ENCODE measurements at regions not wholly inside any gene's neighbourhood (a gene's known extent, or its start where the extent isn't known, plus 50 kb on each side); places are given as distances from the start of the nearest gene placed in this dataset.

DNA sequence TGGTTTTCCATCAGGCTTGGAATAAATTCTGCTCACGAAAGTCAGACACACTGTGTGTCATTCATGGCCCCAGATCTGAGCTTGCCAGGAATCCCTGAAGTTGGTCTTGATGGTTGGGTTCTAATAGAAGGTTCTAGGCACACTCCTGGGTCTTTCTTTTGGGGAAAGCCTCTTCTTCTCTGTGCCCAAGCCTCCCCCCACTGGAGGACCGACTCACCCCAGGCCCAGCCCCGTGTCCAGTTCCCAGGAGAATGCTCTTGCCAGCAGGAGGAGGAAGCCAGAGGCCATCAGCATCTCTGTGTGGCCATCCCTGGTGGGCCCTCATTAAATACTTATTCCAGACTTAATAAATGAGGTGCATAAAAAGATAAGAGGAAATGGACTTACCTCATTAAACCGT, 548.0 kb downstream of the TCERG1L start:
- no peaks in the 10 kb centered on the region for H3K27me3 ChIP-seq (ENCODE audit: insufficient read depth, low read length)
- H3K9me2 ChIP-seq (ENCODE audit: low read depth, low read length), result no peaks in the 10 kb centered on the region
- no peaks in the 10 kb centered on the region for H3K4me1 ChIP-seq (ENCODE audit: insufficient read depth, low read length, severe bottlenecking)
- no peak overlapping the region for H3K27ac ChIP-seq (ENCODE audit: low read depth, low read length, poor library complexity, severe bottlenecking)
- no peaks in the 10 kb centered on the region for H3K36me3 ChIP-seq (ENCODE audit: insufficient read depth, low read length)
- H3K4me3 ChIP-seq (ENCODE audit: low read depth, low read length, poor library complexity, severe bottlenecking), result no peak overlapping the region
- no peak overlapping the region for H3K9ac ChIP-seq (ENCODE audit: low read length)
- H3K79me2 ChIP-seq (ENCODE audit: insufficient read depth, low read length), result no peaks in the 10 kb centered on the region
- TF ChIP-seq, protein P1, sequence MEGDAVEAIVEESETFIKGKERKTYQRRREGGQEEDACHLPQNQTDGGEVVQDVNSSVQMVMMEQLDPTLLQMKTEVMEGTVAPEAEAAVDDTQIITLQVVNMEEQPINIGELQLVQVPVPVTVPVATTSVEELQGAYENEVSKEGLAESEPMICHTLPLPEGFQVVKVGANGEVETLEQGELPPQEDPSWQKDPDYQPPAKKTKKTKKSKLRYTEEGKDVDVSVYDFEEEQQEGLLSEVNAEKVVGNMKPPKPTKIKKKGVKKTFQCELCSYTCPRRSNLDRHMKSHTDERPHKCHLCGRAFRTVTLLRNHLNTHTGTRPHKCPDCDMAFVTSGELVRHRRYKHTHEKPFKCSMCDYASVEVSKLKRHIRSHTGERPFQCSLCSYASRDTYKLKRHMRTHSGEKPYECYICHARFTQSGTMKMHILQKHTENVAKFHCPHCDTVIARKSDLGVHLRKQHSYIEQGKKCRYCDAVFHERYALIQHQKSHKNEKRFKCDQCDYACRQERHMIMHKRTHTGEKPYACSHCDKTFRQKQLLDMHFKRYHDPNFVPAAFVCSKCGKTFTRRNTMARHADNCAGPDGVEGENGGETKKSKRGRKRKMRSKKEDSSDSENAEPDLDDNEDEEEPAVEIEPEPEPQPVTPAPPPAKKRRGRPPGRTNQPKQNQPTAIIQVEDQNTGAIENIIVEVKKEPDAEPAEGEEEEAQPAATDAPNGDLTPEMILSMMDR (IDR thresholded peaks at IDR 0.05; ENCODE audit: low read length), result no peak
- TF ChIP-seq EZH2 (IDR thresholded peaks at IDR 0.05; ENCODE audit: borderline replicate concordance, low read length), result no peak
- no peak overlapping the region for H3K4me2 ChIP-seq (ENCODE audit: low read length)
- H3F3A ChIP-seq (ENCODE audit: insufficient read depth, low read length), result no peaks in the 10 kb centered on the region
- no peaks in the 10 kb centered on the region for H3K9me3 ChIP-seq (ENCODE audit: low read length)
- no peaks in the 10 kb centered on the region for H4K20me1 ChIP-seq (ENCODE audit: insufficient read depth, low read length)
- H2AFZ ChIP-seq (ENCODE audit: low read length), result no peak overlapping the region

DNA sequence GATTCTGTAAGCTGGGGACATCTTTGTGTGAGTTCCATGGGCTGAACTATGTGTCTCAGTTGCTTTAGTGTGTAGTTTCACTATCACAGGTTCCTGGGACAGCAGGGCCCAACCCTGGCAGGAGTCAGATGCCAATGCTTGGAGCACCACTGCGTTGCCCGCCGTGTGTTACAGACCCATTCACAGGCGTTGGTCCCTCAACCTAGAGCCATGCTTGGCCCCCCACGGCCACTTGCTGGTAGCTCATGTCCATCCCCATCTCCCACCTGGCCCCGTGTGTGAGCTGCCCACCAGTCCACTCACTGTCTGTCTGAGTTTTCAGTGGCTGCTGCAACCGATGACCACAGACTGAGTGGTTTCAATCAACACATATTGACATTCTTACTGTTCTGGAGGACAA, 546.9 kb downstream of the TCERG1L start:
- no peaks in the 10 kb centered on the region for H3K27me3 ChIP-seq (ENCODE audit: insufficient read depth, low read length)
- TF ChIP-seq, protein P1 (IDR thresholded peaks at IDR 0.05; ENCODE audit: low read length), result no peak
- TF ChIP-seq EZH2 (IDR thresholded peaks at IDR 0.05; ENCODE audit: borderline replicate concordance, low read length), result no peak
- no peaks in the 10 kb centered on the region for H3K4me1 ChIP-seq (ENCODE audit: insufficient read depth, low read length, severe bottlenecking)
- no peak overlapping the region for H2AFZ ChIP-seq (ENCODE audit: low read length)
- H3F3A ChIP-seq (ENCODE audit: insufficient read depth, low read length), result no peaks in the 10 kb centered on the region
- no peak overlapping the region for H3K4me2 ChIP-seq (ENCODE audit: low read length)
- H4K20me1 ChIP-seq (ENCODE audit: insufficient read depth, low read length), result no peaks in the 10 kb centered on the region
- H3K9ac ChIP-seq (ENCODE audit: low read length), result no peak overlapping the region
- H3K9me2 ChIP-seq (ENCODE audit: low read depth, low read length), result no peaks in the 10 kb centered on the region
- H3K4me3 ChIP-seq (ENCODE audit: low read depth, low read length, poor library complexity, severe bottlenecking), result no peak overlapping the region
- no peaks in the 10 kb centered on the region for H3K9me3 ChIP-seq (ENCODE audit: low read length)
- no peaks in the 10 kb centered on the region for H3K79me2 ChIP-seq (ENCODE audit: insufficient read depth, low read length)
- no peak overlapping the region for H3K27ac ChIP-seq (ENCODE audit: low read depth, low read length, poor library complexity, severe bottlenecking)
- no peaks in the 10 kb centered on the region for H3K36me3 ChIP-seq (ENCODE audit: insufficient read depth, low read length)

DNA sequence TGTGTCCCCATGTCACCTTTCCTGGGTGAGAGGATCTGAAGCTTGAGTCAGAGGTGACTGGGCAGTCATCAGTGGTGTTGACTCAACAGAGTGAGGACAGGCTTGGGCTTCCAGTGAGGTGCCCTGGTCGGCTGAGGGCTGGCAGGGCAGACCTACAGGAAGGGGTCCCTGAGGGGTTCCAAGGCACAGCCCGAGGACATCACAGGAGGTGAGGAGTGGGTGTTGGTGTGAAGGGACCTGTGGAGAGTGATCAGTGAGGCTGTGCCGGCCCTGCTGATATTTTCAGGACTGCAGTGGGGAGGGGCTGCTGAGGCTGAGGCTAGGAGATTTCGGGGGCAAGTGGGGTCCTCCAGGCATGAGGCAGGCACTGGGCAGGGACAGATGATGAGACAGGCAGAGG, 545.5 kb downstream of the TCERG1L start:
- no peaks in the 10 kb centered on the region for H3K4me1 ChIP-seq (ENCODE audit: insufficient read depth, low read length, severe bottlenecking)
- H4K20me1 ChIP-seq (ENCODE audit: insufficient read depth, low read length), result no peaks in the 10 kb centered on the region
- no peaks in the 10 kb centered on the region for H3F3A ChIP-seq (ENCODE audit: insufficient read depth, low read length)
- no peak overlapping the region for H2AFZ ChIP-seq (ENCODE audit: low read length)
- no peaks in the 10 kb centered on the region for H3K9me3 ChIP-seq (ENCODE audit: low read length)
- H3K9ac ChIP-seq (ENCODE audit: low read length), result no peak overlapping the region
- no peaks in the 10 kb centered on the region for H3K27me3 ChIP-seq (ENCODE audit: insufficient read depth, low read length)
- TF ChIP-seq, protein P1 (IDR thresholded peaks at IDR 0.05; ENCODE audit: low read length), result no peak
- no peak for TF ChIP-seq EZH2 (IDR thresholded peaks at IDR 0.05; ENCODE audit: borderline replicate concordance, low read length)
- H3K79me2 ChIP-seq (ENCODE audit: insufficient read depth, low read length), result no peaks in the 10 kb centered on the region
- no peak overlapping the region for H3K4me2 ChIP-seq (ENCODE audit: low read length)
- H3K4me3 ChIP-seq (ENCODE audit: low read depth, low read length, poor library complexity, severe bottlenecking), result no peak overlapping the region
- H3K36me3 ChIP-seq (ENCODE audit: insufficient read depth, low read length), result no peaks in the 10 kb centered on the region
- no peaks in the 10 kb centered on the region for H3K9me2 ChIP-seq (ENCODE audit: low read depth, low read length)
- H3K27ac ChIP-seq (ENCODE audit: low read depth, low read length, poor library complexity, severe bottlenecking), result no peak overlapping the region
